ENCODE measurements at regions not wholly inside any gene's neighbourhood (a gene's known extent, or its start where the extent isn't known, plus 50 kb on each side); places are given as distances from the start of the nearest gene placed in this dataset.
A peak's percentile ranks its signal among the peaks of the same experiment; 100 is the strongest.
"Not testable (repeated sequence)": the region's sequence is repeated elsewhere in the genome, so short reads cannot be mapped to it uniquely, and the experiment has no call there.

GRCh38 chr6:113750151-113750855 lies 106.8 kb upstream of the MARCKS start:
- peak; percentile 75 for DNase-seq

- no peak for DNase-seq
Observed at GRCh38 chr6:113754291-113754690, 102.9 kb upstream of the MARCKS start.

GRCh38 chr6:113755449-113756289 lies 101.5 kb upstream of the MARCKS start:
- DNase-seq = no peak

GRCh38 chr6:113756290-113756665 lies 100.9 kb upstream of the MARCKS start:
- no peak for DNase-seq

GRCh38 chr6:113758214-113758613 lies 98.9 kb upstream of the MARCKS start:
- DNase-seq = no peak

GRCh38 chr6:113758826-113759574 lies 98.1 kb upstream of the MARCKS start:
- no peak for DNase-seq

- no peak for DNase-seq
Observed at GRCh38 chr6:113762641-113763040, 94.5 kb upstream of the MARCKS start.

- DNase-seq = no peak
Observed at GRCh38 chr6:113763311-113763766, 93.8 kb upstream of the MARCKS start.

- peak; percentile 38 for DNase-seq
Observed at GRCh38 chr6:113763876-113764275, 93.3 kb upstream of the MARCKS start.

- no peak for DNase-seq
Observed at GRCh38 chr6:113765909-113766308, 91.2 kb upstream of the MARCKS start.

GRCh38 chr6:113767985-113768384 lies 89.2 kb upstream of the MARCKS start:
- DNase-seq = no peak

GRCh38 chr6:113772961-113773360 lies 84.2 kb upstream of the MARCKS start:
- DNase-seq = no peak

- peak; percentile 82 for DNase-seq
Observed at GRCh38 chr6:113774127-113774825, 82.9 kb upstream of the MARCKS start.

GRCh38 chr6:113776998-113777397 lies 80.1 kb upstream of the MARCKS start:
- DNase-seq = no peak

GRCh38 chr6:113777601-113778000 lies 79.5 kb upstream of the MARCKS start:
- DNase-seq = no peak

- DNase-seq = no peak
Observed at GRCh38 chr6:113779656-113780055, 77.5 kb upstream of the MARCKS start.

GRCh38 chr6:113782636-113783035 lies 74.5 kb upstream of the MARCKS start:
- DNase-seq = no peak

- no peak for DNase-seq
Observed at GRCh38 chr6:113786168-113786567, 71.0 kb upstream of the MARCKS start.

- no peak for DNase-seq
Observed at GRCh38 chr6:113788586-113788985, 68.6 kb upstream of the MARCKS start.

GRCh38 chr6:113791225-113791624 lies 65.9 kb upstream of the MARCKS start:
- DNase-seq = not testable (repeated sequence)

GRCh38 chr6:113795371-113795770 lies 61.8 kb upstream of the MARCKS start:
- peak; percentile 18 for DNase-seq

- no peak for DNase-seq
Observed at GRCh38 chr6:113796038-113796437, 61.1 kb upstream of the MARCKS start.

- no peak for DNase-seq
Observed at GRCh38 chr6:113802779-113803178, 54.4 kb upstream of the MARCKS start.

All from MV-4-11 (cell line).